ENCODE measurements at regions not wholly inside any gene's neighbourhood (a gene's known extent, or its start where the extent isn't known, plus 50 kb on each side); places are given as distances from the start of the nearest gene placed in this dataset.
"Not testable (repeated sequence)": the region's sequence is repeated elsewhere in the genome, so short reads cannot be mapped to it uniquely, and the experiment has no call there.

DNA sequence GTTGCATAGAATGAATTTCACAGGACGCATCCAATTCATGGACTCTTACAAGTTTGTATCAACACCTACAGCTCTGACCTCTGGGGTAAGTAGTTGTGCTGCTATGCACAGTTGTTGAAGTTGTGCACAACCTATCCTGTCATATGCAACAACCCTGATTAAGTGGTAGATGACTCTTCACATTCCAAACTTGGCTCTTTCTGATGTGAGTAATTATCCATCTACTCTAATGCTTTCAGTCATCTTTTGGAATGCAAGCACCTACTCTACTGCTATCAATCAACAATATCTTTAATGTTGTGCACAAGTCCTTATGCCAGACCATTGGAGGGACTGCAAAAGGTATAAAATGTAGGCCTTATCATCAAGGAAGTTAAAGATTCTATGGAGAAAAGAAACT lies 921.4 kb downstream of the MCTP2 start (continued):
- no peak for TF ChIP-seq SIN3A (IDR thresholded peaks at IDR 0.05; ENCODE audit: borderline replicate concordance, low read depth, low read length)
- TF ChIP-seq RCOR1 (IDR thresholded peaks at IDR 0.05; ENCODE audit: low read length): no peak
- TF ChIP-seq ELF1 (IDR thresholded peaks at IDR 0.05): no peak
- TF ChIP-seq GATA2 (CRISPR knock-in tag; IDR thresholded peaks at IDR 0.05): no peak
- no peak for TF ChIP-seq JUND (IDR thresholded peaks at IDR 0.05)
- no peak for TF ChIP-seq FOSL2 (IDR thresholded peaks at IDR 0.05; ENCODE audit: borderline replicate concordance, low read depth)

DNA sequence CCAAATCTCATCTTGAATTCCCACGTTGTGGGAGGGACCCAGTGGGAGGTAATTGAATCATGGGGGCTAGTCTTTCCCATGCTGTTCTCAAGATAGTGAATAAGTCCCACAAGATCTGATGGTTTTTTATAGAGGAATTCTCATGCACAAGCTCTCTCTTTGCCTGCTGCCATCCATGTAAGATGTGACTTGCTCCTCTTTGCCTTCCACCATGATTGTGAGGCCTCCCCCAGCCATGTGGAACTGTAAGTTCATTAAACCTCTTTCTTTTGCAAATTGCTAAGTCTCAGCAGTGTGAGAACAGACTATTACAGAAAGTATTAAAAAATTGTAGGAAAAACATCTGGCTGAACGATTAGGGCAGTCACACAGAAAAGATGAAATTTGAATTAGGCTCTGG lies 921.8 kb downstream of the MCTP2 start:
- H4K20me1 ChIP-seq (ENCODE audit: insufficient read depth); H3K4me1 ChIP-seq (ENCODE audit: control insufficient read depth in 1 of 2, insufficient read depth in 2 of 2, low read depth in 1 of 2, low read length in 1 of 2); DNase-seq; H3K36me3 ChIP-seq (replicated peaks in 1 of 2; ENCODE audit: control insufficient read depth in 1 of 2, insufficient read depth in 2 of 2, low read length in 1 of 2); H3K27me3 ChIP-seq (ENCODE audit: insufficient read depth); H3K9me3 ChIP-seq; H2AFZ ChIP-seq (ENCODE audit: low read depth); H3K4me2 ChIP-seq; POLR2A ChIA-PET; H3K9ac ChIP-seq; H3F3A ChIP-seq (replicated peaks; ENCODE audit: insufficient read depth); CTCF ChIA-PET; H3K9me2 ChIP-seq; H3K79me2 ChIP-seq (ENCODE audit: insufficient read depth); H3K27ac ChIP-seq (ENCODE audit: low read depth in 2 of 2, low read length in 1 of 2); H3K4me3 ChIP-seq (ENCODE audit: low read depth in 2 of 2, low read length in 1 of 2): not testable (repeated sequence)
- WGBS (ENCODE audit: low lambda C conversion rate): 1% methylated on average over 2 of the region's 2 CpGs

DNA sequence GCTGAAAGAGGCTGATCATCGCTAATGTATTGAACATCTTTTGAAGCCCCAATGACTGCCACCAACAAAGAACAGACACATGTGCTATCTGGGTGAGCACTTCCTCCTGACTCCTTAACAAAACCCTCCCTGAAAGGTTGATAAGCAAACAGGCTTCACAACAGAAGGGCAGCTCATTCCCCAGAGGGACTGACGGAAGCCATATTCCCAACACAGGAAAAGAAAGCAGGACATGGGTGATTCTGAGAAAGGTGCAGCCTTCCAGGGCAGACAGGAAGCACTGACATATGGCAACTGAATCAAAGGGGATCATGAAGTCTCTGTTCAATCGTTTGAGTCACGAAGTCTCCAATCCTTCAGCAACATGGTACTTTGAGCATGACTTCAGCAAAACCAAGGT lies 929.0 kb downstream of the MCTP2 start:
- POLR2A ChIA-PET: no interaction called here
- no peak for TF ChIP-seq TEAD4 (IDR thresholded peaks at IDR 0.05; ENCODE audit: borderline replicate concordance, insufficient read depth)
- TF ChIP-seq RXRA (IDR thresholded peaks at IDR 0.05; ENCODE audit: borderline replicate concordance, low read depth): no peak
- no peak for TF ChIP-seq FOXJ3 (CRISPR knock-in tag; IDR thresholded peaks at IDR 0.05)
- TF ChIP-seq, protein P1, sequence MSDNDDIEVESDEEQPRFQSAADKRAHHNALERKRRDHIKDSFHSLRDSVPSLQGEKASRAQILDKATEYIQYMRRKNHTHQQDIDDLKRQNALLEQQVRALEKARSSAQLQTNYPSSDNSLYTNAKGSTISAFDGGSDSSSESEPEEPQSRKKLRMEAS (IDR thresholded peaks at IDR 0.05; ENCODE audit: low read depth): no peak
- no peak for TF ChIP-seq MXI1 (IDR thresholded peaks at IDR 0.05; ENCODE audit: low read depth, low read length)
- TF ChIP-seq, protein P2, sequence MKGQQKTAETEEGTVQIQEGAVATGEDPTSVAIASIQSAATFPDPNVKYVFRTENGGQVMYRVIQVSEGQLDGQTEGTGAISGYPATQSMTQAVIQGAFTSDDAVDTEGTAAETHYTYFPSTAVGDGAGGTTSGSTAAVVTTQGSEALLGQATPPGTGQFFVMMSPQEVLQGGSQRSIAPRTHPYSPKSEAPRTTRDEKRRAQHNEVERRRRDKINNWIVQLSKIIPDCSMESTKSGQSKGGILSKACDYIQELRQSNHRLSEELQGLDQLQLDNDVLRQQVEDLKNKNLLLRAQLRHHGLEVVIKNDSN (IDR thresholded peaks at IDR 0.05; ENCODE audit: borderline replicate concordance, low read depth): no peak
- TF ChIP-seq, protein P3, sequence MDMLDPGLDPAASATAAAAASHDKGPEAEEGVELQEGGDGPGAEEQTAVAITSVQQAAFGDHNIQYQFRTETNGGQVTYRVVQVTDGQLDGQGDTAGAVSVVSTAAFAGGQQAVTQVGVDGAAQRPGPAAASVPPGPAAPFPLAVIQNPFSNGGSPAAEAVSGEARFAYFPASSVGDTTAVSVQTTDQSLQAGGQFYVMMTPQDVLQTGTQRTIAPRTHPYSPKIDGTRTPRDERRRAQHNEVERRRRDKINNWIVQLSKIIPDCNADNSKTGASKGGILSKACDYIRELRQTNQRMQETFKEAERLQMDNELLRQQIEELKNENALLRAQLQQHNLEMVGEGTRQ (IDR thresholded peaks at IDR 0.05; ENCODE audit: borderline replicate concordance, low read depth, low read length): no peak
- no peak for TF ChIP-seq TAF1 (IDR thresholded peaks at IDR 0.05; ENCODE audit: borderline replicate concordance, low read depth, low read length)
- TF ChIP-seq, protein P4, sequence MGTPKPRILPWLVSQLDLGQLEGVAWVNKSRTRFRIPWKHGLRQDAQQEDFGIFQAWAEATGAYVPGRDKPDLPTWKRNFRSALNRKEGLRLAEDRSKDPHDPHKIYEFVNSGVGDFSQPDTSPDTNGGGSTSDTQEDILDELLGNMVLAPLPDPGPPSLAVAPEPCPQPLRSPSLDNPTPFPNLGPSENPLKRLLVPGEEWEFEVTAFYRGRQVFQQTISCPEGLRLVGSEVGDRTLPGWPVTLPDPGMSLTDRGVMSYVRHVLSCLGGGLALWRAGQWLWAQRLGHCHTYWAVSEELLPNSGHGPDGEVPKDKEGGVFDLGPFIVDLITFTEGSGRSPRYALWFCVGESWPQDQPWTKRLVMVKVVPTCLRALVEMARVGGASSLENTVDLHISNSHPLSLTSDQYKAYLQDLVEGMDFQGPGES (IDR thresholded peaks at IDR 0.05; ENCODE audit: low read depth, low read length): no peak
- TF ChIP-seq EZH2phosphoT487 (IDR thresholded peaks at IDR 0.05; ENCODE audit: borderline replicate concordance, low read depth): no peak
- TF ChIP-seq MEF2A (IDR thresholded peaks at IDR 0.05; ENCODE audit: borderline replicate concordance, low read depth): no peak
- no peak for TF ChIP-seq POLR2AphosphoS5 (IDR thresholded peaks at IDR 0.05; ENCODE audit: low read depth, low read length)
- TF ChIP-seq, protein P5, sequence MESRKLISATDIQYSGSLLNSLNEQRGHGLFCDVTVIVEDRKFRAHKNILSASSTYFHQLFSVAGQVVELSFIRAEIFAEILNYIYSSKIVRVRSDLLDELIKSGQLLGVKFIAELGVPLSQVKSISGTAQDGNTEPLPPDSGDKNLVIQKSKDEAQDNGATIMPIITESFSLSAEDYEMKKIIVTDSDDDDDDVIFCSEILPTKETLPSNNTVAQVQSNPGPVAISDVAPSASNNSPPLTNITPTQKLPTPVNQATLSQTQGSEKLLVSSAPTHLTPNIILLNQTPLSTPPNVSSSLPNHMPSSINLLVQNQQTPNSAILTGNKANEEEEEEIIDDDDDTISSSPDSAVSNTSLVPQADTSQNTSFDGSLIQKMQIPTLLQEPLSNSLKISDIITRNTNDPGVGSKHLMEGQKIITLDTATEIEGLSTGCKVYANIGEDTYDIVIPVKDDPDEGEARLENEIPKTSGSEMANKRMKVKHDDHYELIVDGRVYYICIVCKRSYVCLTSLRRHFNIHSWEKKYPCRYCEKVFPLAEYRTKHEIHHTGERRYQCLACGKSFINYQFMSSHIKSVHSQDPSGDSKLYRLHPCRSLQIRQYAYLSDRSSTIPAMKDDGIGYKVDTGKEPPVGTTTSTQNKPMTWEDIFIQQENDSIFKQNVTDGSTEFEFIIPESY (IDR thresholded peaks at IDR 0.05; ENCODE audit: borderline replicate concordance, low read depth): no peak
- TF ChIP-seq ELF1 (IDR thresholded peaks at IDR 0.05): no peak
- TF ChIP-seq, protein P6, sequence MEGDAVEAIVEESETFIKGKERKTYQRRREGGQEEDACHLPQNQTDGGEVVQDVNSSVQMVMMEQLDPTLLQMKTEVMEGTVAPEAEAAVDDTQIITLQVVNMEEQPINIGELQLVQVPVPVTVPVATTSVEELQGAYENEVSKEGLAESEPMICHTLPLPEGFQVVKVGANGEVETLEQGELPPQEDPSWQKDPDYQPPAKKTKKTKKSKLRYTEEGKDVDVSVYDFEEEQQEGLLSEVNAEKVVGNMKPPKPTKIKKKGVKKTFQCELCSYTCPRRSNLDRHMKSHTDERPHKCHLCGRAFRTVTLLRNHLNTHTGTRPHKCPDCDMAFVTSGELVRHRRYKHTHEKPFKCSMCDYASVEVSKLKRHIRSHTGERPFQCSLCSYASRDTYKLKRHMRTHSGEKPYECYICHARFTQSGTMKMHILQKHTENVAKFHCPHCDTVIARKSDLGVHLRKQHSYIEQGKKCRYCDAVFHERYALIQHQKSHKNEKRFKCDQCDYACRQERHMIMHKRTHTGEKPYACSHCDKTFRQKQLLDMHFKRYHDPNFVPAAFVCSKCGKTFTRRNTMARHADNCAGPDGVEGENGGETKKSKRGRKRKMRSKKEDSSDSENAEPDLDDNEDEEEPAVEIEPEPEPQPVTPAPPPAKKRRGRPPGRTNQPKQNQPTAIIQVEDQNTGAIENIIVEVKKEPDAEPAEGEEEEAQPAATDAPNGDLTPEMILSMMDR (IDR thresholded peaks at IDR 0.05): no peak
- no peak for TF ChIP-seq TCF12 (IDR thresholded peaks at IDR 0.05)
- 11% methylated on average over 4 of the region's 4 CpGs for WGBS (ENCODE audit: low lambda C conversion rate)
- no peaks in the 10 kb centered on the region for H3K9me3 ChIP-seq
- H2AFZ ChIP-seq (ENCODE audit: low read depth): no peak overlapping the region
- H3K27ac ChIP-seq (ENCODE audit: low read depth in 2 of 2, low read length in 1 of 2): no peak overlapping the region
- DNase-seq: no peak
- H3K27me3 ChIP-seq (ENCODE audit: insufficient read depth): no peaks in the 10 kb centered on the region
- H3K9me2 ChIP-seq: no peaks in the 10 kb centered on the region
- H3K4me3 ChIP-seq (ENCODE audit: low read depth in 2 of 2, low read length in 1 of 2): no peak overlapping the region
- no peak overlapping the region for H3K9ac ChIP-seq
- H3K36me3 ChIP-seq (replicated peaks in 1 of 2; ENCODE audit: control insufficient read depth in 1 of 2, insufficient read depth in 2 of 2, low read length in 1 of 2): no peaks in the 10 kb centered on the region
- H3K79me2 ChIP-seq (ENCODE audit: insufficient read depth): no peaks in the 10 kb centered on the region
- H4K20me1 ChIP-seq (ENCODE audit: insufficient read depth): no peaks in the 10 kb centered on the region
- CTCF ChIA-PET: no interaction called here
- no peaks in the 10 kb centered on the region for H3K4me1 ChIP-seq (ENCODE audit: control insufficient read depth in 1 of 2, insufficient read depth in 2 of 2, low read depth in 1 of 2, low read length in 1 of 2)
- no peak overlapping the region for H3K4me2 ChIP-seq
- H3F3A ChIP-seq (replicated peaks; ENCODE audit: insufficient read depth): no peaks in the 10 kb centered on the region
